Nephron (organoid): ENCODE measurements at regions not wholly inside any gene's neighbourhood (a gene's known extent, or its start where the extent isn't known, plus 50 kb on each side); places are given as distances from the start of the nearest gene placed in this dataset.

Source experiments
- H3K27ac Mint-ChIP-seq, 3 experiments: 2 replicates each; pipeline ENCODE4 v1.8.0; 2020; ENCODE audit warnings: mixed read lengths in 3 of 3, mild to moderate bottlenecking in 2 of 3, moderate library complexity in 1 of 3
- H3K27me3 Mint-ChIP-seq: 2 replicates; pipeline ENCODE4 v1.8.0; 2021; ENCODE audit warnings: low read depth, mild to moderate bottlenecking, moderate library complexity, mixed read lengths
- H3K36me3 Mint-ChIP-seq: 2 replicates; pipeline ENCODE4 v1.8.0; 2020; ENCODE audit warnings: low read depth, mixed read lengths
- H3K4me1 Mint-ChIP-seq: 2 replicates; pipeline ENCODE4 v1.8.0; 2020; ENCODE audit warnings: mixed read lengths
- H3K4me3 Mint-ChIP-seq, 3 experiments: 2 replicates each; pipeline ENCODE4 v1.8.0; 2020; ENCODE audit warnings: mild to moderate bottlenecking in 3 of 3, mixed read lengths in 3 of 3, moderate library complexity in 2 of 3
- H3K9me3 Mint-ChIP-seq: 2 replicates; pipeline ENCODE4 v1.8.0; 2020; ENCODE audit warnings: mixed read lengths
- CTCF ChIP-seq, 3 experiments: fragments of 200-600 bp; sonication (generic); IDR thresholded peaks; one replicate each; pipeline ENCODE4 v1.5.0; 2021; ENCODE audit warnings: antibody characterized with exemption in 3 of 3; ENCODE audit not compliant: unreplicated experiment in 3 of 3

- H3K9me3 Mint-ChIP-seq = no peaks in the 10 kb centered on the region
- H3K4me3 Mint-ChIP-seq = no peak overlapping the region
- H3K4me1 Mint-ChIP-seq = peaks cover 15% of the 10 kb centered on the region
- TF ChIP-seq CTCF (IDR thresholded peaks at IDR 0.05; ENCODE audit: unreplicated experiment in 3 of 3) = no peak
- H3K27ac Mint-ChIP-seq = peak overlapping the region in 1 of 3 experiments; percentile 20
- no peaks in the 10 kb centered on the region for H3K36me3 Mint-ChIP-seq
- H3K27me3 Mint-ChIP-seq = peaks cover 12% of the 10 kb centered on the region
Measured at GRCh38 chr5:159826351-159827214, 89.7 kb upstream of the ADRA1B start.

GRCh38 chr5:159827861-159828260 is 88.4 kb upstream of the ADRA1B start:
- H3K9me3 Mint-ChIP-seq = no peaks in the 10 kb centered on the region
- peaks cover 6% of the 10 kb centered on the region for H3K27me3 Mint-ChIP-seq
- H3K4me1 Mint-ChIP-seq = peaks cover 15% of the 10 kb centered on the region
- H3K36me3 Mint-ChIP-seq = no peaks in the 10 kb centered on the region
- no peak overlapping the region for H3K27ac Mint-ChIP-seq
- H3K4me3 Mint-ChIP-seq = no peak overlapping the region
- no peak for TF ChIP-seq CTCF (IDR thresholded peaks at IDR 0.05; ENCODE audit: unreplicated experiment in 3 of 3)

GRCh38 chr5:159832073-159832472 is 84.2 kb upstream of the ADRA1B start:
- H3K4me3 Mint-ChIP-seq = no peak overlapping the region
- H3K36me3 Mint-ChIP-seq = no peaks in the 10 kb centered on the region
- peaks cover 4% of the 10 kb centered on the region for H3K4me1 Mint-ChIP-seq
- no peak overlapping the region for H3K27ac Mint-ChIP-seq
- no peak for TF ChIP-seq CTCF (IDR thresholded peaks at IDR 0.05; ENCODE audit: unreplicated experiment in 3 of 3)
- H3K27me3 Mint-ChIP-seq = peaks cover 5% of the 10 kb centered on the region
- H3K9me3 Mint-ChIP-seq = no peaks in the 10 kb centered on the region

GRCh38 chr5:159833088-159833487 is 83.2 kb upstream of the ADRA1B start:
- no peak overlapping the region for H3K4me3 Mint-ChIP-seq
- H3K9me3 Mint-ChIP-seq = no peaks in the 10 kb centered on the region
- H3K36me3 Mint-ChIP-seq = no peaks in the 10 kb centered on the region
- no peak overlapping the region for H3K27ac Mint-ChIP-seq
- H3K27me3 Mint-ChIP-seq = peaks cover 5% of the 10 kb centered on the region
- TF ChIP-seq CTCF (IDR thresholded peaks at IDR 0.05; ENCODE audit: unreplicated experiment in 3 of 3) = no peak
- H3K4me1 Mint-ChIP-seq = peaks cover 4% of the 10 kb centered on the region

GRCh38 chr5:159833846-159834245 is 82.4 kb upstream of the ADRA1B start:
- Mint-ChIP-seq H3K4me3 (no peak overlapping the region), H3K36me3 (no peaks in the 10 kb centered on the region), H3K27ac (no peak overlapping the region), H3K27me3 (peaks cover 5% of the 10 kb centered on the region), H3K9me3 (no peaks in the 10 kb centered on the region), H3K4me1 (peaks cover 4% of the 10 kb centered on the region)
- TF ChIP-seq CTCF (IDR thresholded peaks at IDR 0.05; ENCODE audit: unreplicated experiment in 3 of 3) = no peak

GRCh38 chr5:159835548-159835947 is 80.7 kb upstream of the ADRA1B start:
- Mint-ChIP-seq H3K9me3 (no peaks in the 10 kb centered on the region), H3K36me3 (no peaks in the 10 kb centered on the region), H3K4me3 (no peak overlapping the region), H3K27me3 (peaks cover 5% of the 10 kb centered on the region), H3K27ac (no peak overlapping the region), H3K4me1 (peaks cover 2% of the 10 kb centered on the region)
- no peak for TF ChIP-seq CTCF (IDR thresholded peaks at IDR 0.05; ENCODE audit: unreplicated experiment in 3 of 3)
